Dedifferentiated amniotic fluid mesenchymal stem cell (primary cell): ENCODE measurements at regions not wholly inside any gene's neighbourhood (a gene's known extent, or its start where the extent isn't known, plus 50 kb on each side); places are given as distances from the start of the nearest gene placed in this dataset.
"Not testable (repeated sequence)": the region's sequence is repeated elsewhere in the genome, so short reads cannot be mapped to it uniquely, and the experiment has no call there.

Source experiments
- DNase-seq: peaks from one replicate; pipeline ENCODE4 v3.0.0-alpha.2; 2016; ENCODE audit errors: extremely low spot score

GRCh38 chr10:125274961-125275360 is 114.6 kb upstream of the CTBP2 start:
- no peak for DNase-seq

GRCh38 chr10:125273023-125273422 is 112.7 kb upstream of the CTBP2 start:
- DNase-seq, result no peak

GRCh38 chr10:125269716-125270115 is 109.4 kb upstream of the CTBP2 start:
- no peak for DNase-seq

- no peak for DNase-seq
Observed at GRCh38 chr10:125266966-125267365, 106.6 kb upstream of the CTBP2 start.

- DNase-seq, result no peak
Observed at GRCh38 chr10:125266541-125266940, 106.2 kb upstream of the CTBP2 start.

- DNase-seq, result no peak
Observed at GRCh38 chr10:125265579-125265955, 105.2 kb upstream of the CTBP2 start.

GRCh38 chr10:125264757-125265578 is 104.6 kb upstream of the CTBP2 start:
- DNase-seq, result no peak

- DNase-seq, result no peak
Observed at GRCh38 chr10:125264091-125264490, 103.7 kb upstream of the CTBP2 start.

GRCh38 chr10:125263551-125263950 is 103.2 kb upstream of the CTBP2 start:
- DNase-seq, result no peak

- no peak for DNase-seq
Observed at GRCh38 chr10:125262920-125263319, 102.6 kb upstream of the CTBP2 start.

GRCh38 chr10:125262409-125262808 is 102.0 kb upstream of the CTBP2 start:
- DNase-seq, result no peak

- no peak for DNase-seq
Observed at GRCh38 chr10:125261491-125262186, 101.3 kb upstream of the CTBP2 start.

GRCh38 chr10:125260260-125260659 is 99.9 kb upstream of the CTBP2 start:
- no peak for DNase-seq

- DNase-seq, result no peak
Observed at GRCh38 chr10:125259651-125260050, 99.3 kb upstream of the CTBP2 start.

- DNase-seq, result no peak
Observed at GRCh38 chr10:125258676-125259075, 98.3 kb upstream of the CTBP2 start.

GRCh38 chr10:125257521-125258108 is 97.3 kb upstream of the CTBP2 start:
- DNase-seq, result no peak

- no peak for DNase-seq
Observed at GRCh38 chr10:125256026-125256425, 95.7 kb upstream of the CTBP2 start.

GRCh38 chr10:125252937-125253336 is 92.6 kb upstream of the CTBP2 start:
- no peak for DNase-seq

GRCh38 chr10:125250834-125251233 is 90.5 kb upstream of the CTBP2 start:
- not testable (repeated sequence) for DNase-seq

GRCh38 chr10:125249948-125250347 is 89.6 kb upstream of the CTBP2 start:
- DNase-seq, result no peak

GRCh38 chr10:125248489-125248888 is 88.1 kb upstream of the CTBP2 start:
- no peak for DNase-seq

GRCh38 chr10:125247576-125247975 is 87.2 kb upstream of the CTBP2 start:
- DNase-seq, result no peak
